DND-41 (cell line): ENCODE measurements at regions not wholly inside any gene's neighbourhood (a gene's known extent, or its start where the extent isn't known, plus 50 kb on each side); places are given as distances from the start of the nearest gene placed in this dataset.

Source experiments
- ATAC-seq: fragments of 200-7000 bp; cut with Tn5 transposase; 3 replicates; pipeline ENCODE4 v1.9.1; 2021; ENCODE audit warnings: low read depth; ENCODE audit not compliant: insufficient read depth
- DNase-seq: peaks from one replicate; pipeline ENCODE4 v3.0.0-alpha.2; 2020
- H2AFZ ChIP-seq: 2 replicates; pipeline ENCODE4 v1.6.0; 2012; ENCODE audit warnings: low read depth, low read length
- H3K27ac ChIP-seq: 2 replicates; pipeline ENCODE4 v1.5.1; 2012; ENCODE audit warnings: low read length, inconsistent platforms
- H3K27me3 ChIP-seq: fragments of 200-600 bp; sonication (generic); 2 replicates; pipeline ENCODE4 v1.6.0; 2012; ENCODE audit warnings: low read length, mild to moderate bottlenecking, inconsistent platforms; ENCODE audit not compliant: insufficient read depth, poor library complexity
- H3K36me3 ChIP-seq: 2 replicates; pipeline ENCODE4 v1.5.1; 2012; ENCODE audit warnings: low read length, inconsistent platforms; ENCODE audit not compliant: insufficient read depth
- H3K4me1 ChIP-seq: 2 replicates; pipeline ENCODE4 v1.5.1; 2012; ENCODE audit warnings: mild to moderate bottlenecking, low read length; ENCODE audit not compliant: insufficient read depth
- H3K4me2 ChIP-seq: 2 replicates; pipeline ENCODE4 v1.6.0; 2012; ENCODE audit warnings: mild to moderate bottlenecking, moderate library complexity, low read length, inconsistent platforms; ENCODE audit not compliant: insufficient read depth
- H3K4me3 ChIP-seq, 2 experiments: fragments of 200-600 bp in 1 of 2; shearing (Covaris generic) in 1 of 2; 2 replicates each; pipeline ENCODE4 v1.5.1; 2012 to 2016; ENCODE audit warnings: inconsistent platforms in 2 of 2, low read length in 2 of 2, mild to moderate bottlenecking in 2 of 2, low read depth in 1 of 2, moderate library complexity in 1 of 2
- H3K79me2 ChIP-seq: 2 replicates; pipeline ENCODE4 v1.6.0; 2012; ENCODE audit warnings: low read length, inconsistent platforms; ENCODE audit not compliant: insufficient read depth
- H3K9ac ChIP-seq: 2 replicates; pipeline ENCODE4 v1.6.0; 2012; ENCODE audit warnings: low read depth, mild to moderate bottlenecking, inconsistent platforms, low read length, moderate library complexity
- H3K9me3 ChIP-seq: 2 replicates; pipeline ENCODE4 v1.5.1; 2012; ENCODE audit warnings: low read length, moderate library complexity, mild to moderate bottlenecking, inconsistent platforms; ENCODE audit not compliant: insufficient read depth, severe bottlenecking
- H4K20me1 ChIP-seq: 2 replicates; pipeline ENCODE4 v1.6.0; 2012; ENCODE audit warnings: low read length; ENCODE audit not compliant: insufficient read depth
- CTCF ChIP-seq: IDR thresholded peaks from 2 replicates; pipeline ENCODE4 v1.5.1; 2012; ENCODE audit warnings: borderline replicate concordance, low read length, moderate library complexity, mild to moderate bottlenecking; ENCODE audit not compliant: poor library complexity, severe bottlenecking; ENCODE audit errors: extremely low read depth
- EZH2 ChIP-seq: IDR thresholded peaks from 3 replicates; pipeline ENCODE4 v1.6.1; 2012; ENCODE audit warnings: borderline replicate concordance, low read depth, mild to moderate bottlenecking, moderate library complexity, low read length, inconsistent platforms; ENCODE audit not compliant: severe bottlenecking

- no peak overlapping the region for H3K9ac ChIP-seq
- no peak for ATAC-seq
- no peaks in the 10 kb centered on the region for H3K36me3 ChIP-seq
- no peaks in the 10 kb centered on the region for H3K27me3 ChIP-seq
- DNase-seq: no peak
- no peak overlapping the region for H3K4me3 ChIP-seq
- no peak overlapping the region for H3K4me2 ChIP-seq
- TF ChIP-seq EZH2: no peak
- no peaks in the 10 kb centered on the region for H4K20me1 ChIP-seq
- no peaks in the 10 kb centered on the region for H3K4me1 ChIP-seq
- no peak overlapping the region for H3K27ac ChIP-seq
- H3K9me3 ChIP-seq: no peaks in the 10 kb centered on the region
- no peaks in the 10 kb centered on the region for H3K79me2 ChIP-seq
- H2AFZ ChIP-seq: no peak overlapping the region
Measured at GRCh38 chr4:120155287-120155686, 88.6 kb upstream of the MAD2L1 start.

- H3K79me2 ChIP-seq: no peaks in the 10 kb centered on the region
- no peak for TF ChIP-seq CTCF
- no peak for TF ChIP-seq EZH2
- H2AFZ ChIP-seq: no peak overlapping the region
- H3K4me3 ChIP-seq: no peak overlapping the region
- no peak for DNase-seq
- no peak overlapping the region for H3K27ac ChIP-seq
- H4K20me1 ChIP-seq: no peaks in the 10 kb centered on the region
- H3K4me2 ChIP-seq: no peak overlapping the region
- no peaks in the 10 kb centered on the region for H3K4me1 ChIP-seq
- H3K27me3 ChIP-seq: no peaks in the 10 kb centered on the region
- no peak overlapping the region for H3K9ac ChIP-seq
- H3K9me3 ChIP-seq: no peaks in the 10 kb centered on the region
- no peak for ATAC-seq
- no peaks in the 10 kb centered on the region for H3K36me3 ChIP-seq
Measured at GRCh38 chr4:120144634-120145033, 78.0 kb upstream of the MAD2L1 start.

GRCh38 chr4:120144041-120144440, 77.4 kb upstream of the MAD2L1 start:
- Histone ChIP-seq H3K79me2 (no peaks in the 10 kb centered on the region), H3K4me1 (no peaks in the 10 kb centered on the region), H3K9ac (no peak overlapping the region), H3K4me2 (no peak overlapping the region), H4K20me1 (no peaks in the 10 kb centered on the region), H3K9me3 (no peaks in the 10 kb centered on the region), H3K36me3 (no peaks in the 10 kb centered on the region), H3K27ac (no peak overlapping the region), H2AFZ (no peak overlapping the region), H3K4me3 (no peak overlapping the region), H3K27me3 (no peaks in the 10 kb centered on the region)
- DNase-seq (no peak), ATAC-seq (no peak)
- TF ChIP-seq EZH2: no peak

- no peak for TF ChIP-seq EZH2
- TF ChIP-seq CTCF: no peak
- no peak for DNase-seq
Measured at GRCh38 chr4:120139392-120139791, 72.7 kb upstream of the MAD2L1 start.

More at GRCh38 chr4:120139392-120139791, 72.7 kb upstream of the MAD2L1 start:
- Histone ChIP-seq H2AFZ (no peak overlapping the region), H4K20me1 (no peaks in the 10 kb centered on the region), H3K4me2 (no peak overlapping the region), H3K9me3 (no peaks in the 10 kb centered on the region), H3K79me2 (no peaks in the 10 kb centered on the region), H3K4me1 (no peaks in the 10 kb centered on the region), H3K4me3 (no peak overlapping the region), H3K27ac (no peak overlapping the region), H3K27me3 (no peaks in the 10 kb centered on the region), H3K36me3 (no peaks in the 10 kb centered on the region), H3K9ac (no peak overlapping the region)
- no peak for ATAC-seq
